GM12878 (cell line): ENCODE measurements at regions not wholly inside any gene's neighbourhood (a gene's known extent, or its start where the extent isn't known, plus 50 kb on each side); places are given as distances from the start of the nearest gene placed in this dataset.

Source experiments
- POLR2AphosphoS5 ChIP-seq: IDR thresholded peaks from 2 replicates; pipeline ENCODE4 v1.6.1; 2011; ENCODE audit warnings: mild to moderate bottlenecking, low read length, inconsistent platforms
- POU2F2 ChIP-seq: IDR thresholded peaks from 3 replicates; pipeline ENCODE4 v1.6.1; 2011; ENCODE audit warnings: low read depth, mild to moderate bottlenecking, low read length, borderline replicate concordance
- TF ChIP-seq, protein P1 (sequence below): IDR thresholded peaks from 2 replicates; pipeline ENCODE4 v1.6.1; 2012; ENCODE audit warnings: mild to moderate bottlenecking, low read depth, low read length

DNA sequence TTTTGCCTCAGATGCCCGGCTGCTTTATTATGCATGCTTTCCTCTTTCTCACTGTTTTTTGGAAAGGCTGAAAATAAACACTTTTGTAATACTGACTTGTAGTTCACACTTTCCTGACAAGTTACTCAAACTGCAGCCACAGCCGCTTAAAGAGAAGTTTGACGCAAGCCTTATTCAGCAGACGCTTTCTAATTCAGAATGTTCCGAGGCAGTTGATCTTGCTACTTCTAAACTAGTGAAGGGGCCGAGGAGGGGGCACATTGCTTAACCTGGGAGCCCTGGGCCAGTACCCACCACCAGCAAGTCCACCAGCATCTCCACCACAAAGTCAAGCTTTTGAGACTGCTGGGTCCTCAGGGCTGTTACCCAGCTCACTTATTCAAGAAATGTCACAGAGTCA, 71.8 kb upstream of the SPRED2 start:
- no peak for TF ChIP-seq POU2F2
- TF ChIP-seq POLR2AphosphoS5 = no peak
- TF ChIP-seq, protein P1, sequence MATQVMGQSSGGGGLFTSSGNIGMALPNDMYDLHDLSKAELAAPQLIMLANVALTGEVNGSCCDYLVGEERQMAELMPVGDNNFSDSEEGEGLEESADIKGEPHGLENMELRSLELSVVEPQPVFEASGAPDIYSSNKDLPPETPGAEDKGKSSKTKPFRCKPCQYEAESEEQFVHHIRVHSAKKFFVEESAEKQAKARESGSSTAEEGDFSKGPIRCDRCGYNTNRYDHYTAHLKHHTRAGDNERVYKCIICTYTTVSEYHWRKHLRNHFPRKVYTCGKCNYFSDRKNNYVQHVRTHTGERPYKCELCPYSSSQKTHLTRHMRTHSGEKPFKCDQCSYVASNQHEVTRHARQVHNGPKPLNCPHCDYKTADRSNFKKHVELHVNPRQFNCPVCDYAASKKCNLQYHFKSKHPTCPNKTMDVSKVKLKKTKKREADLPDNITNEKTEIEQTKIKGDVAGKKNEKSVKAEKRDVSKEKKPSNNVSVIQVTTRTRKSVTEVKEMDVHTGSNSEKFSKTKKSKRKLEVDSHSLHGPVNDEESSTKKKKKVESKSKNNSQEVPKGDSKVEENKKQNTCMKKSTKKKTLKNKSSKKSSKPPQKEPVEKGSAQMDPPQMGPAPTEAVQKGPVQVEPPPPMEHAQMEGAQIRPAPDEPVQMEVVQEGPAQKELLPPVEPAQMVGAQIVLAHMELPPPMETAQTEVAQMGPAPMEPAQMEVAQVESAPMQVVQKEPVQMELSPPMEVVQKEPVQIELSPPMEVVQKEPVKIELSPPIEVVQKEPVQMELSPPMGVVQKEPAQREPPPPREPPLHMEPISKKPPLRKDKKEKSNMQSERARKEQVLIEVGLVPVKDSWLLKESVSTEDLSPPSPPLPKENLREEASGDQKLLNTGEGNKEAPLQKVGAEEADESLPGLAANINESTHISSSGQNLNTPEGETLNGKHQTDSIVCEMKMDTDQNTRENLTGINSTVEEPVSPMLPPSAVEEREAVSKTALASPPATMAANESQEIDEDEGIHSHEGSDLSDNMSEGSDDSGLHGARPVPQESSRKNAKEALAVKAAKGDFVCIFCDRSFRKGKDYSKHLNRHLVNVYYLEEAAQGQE = no peak
